ENCODE measurements at regions not wholly inside any gene's neighbourhood (a gene's known extent, or its start where the extent isn't known, plus 50 kb on each side); places are given as distances from the start of the nearest gene placed in this dataset.
A peak's percentile ranks its signal among the peaks of the same experiment; 100 is the strongest.
"Not testable (repeated sequence)": the region's sequence is repeated elsewhere in the genome, so short reads cannot be mapped to it uniquely, and the experiment has no call there.

GRCh38 chr1:112105557-112105956, 116.1 kb upstream of the KCND3 start:
- DNase-seq, result no peak

- no peak for DNase-seq
Observed at GRCh38 chr1:112110031-112110430, 120.6 kb upstream of the KCND3 start.

GRCh38 chr1:112111734-112112133, 122.3 kb upstream of the KCND3 start:
- DNase-seq, result no peak

GRCh38 chr1:112114540-112114939, 125.1 kb upstream of the KCND3 start:
- no peak for DNase-seq

GRCh38 chr1:112126598-112126997, 137.1 kb upstream of the KCND3 start:
- DNase-seq, result no peak

- not testable (repeated sequence) for DNase-seq
Observed at GRCh38 chr1:112127606-112128005, 138.1 kb upstream of the KCND3 start.

- DNase-seq, result no peak
Observed at GRCh38 chr1:112133487-112133886, 144.0 kb upstream of the KCND3 start.

GRCh38 chr1:112140743-112141142, 151.3 kb upstream of the KCND3 start:
- DNase-seq, result no peak

GRCh38 chr1:112141301-112141700, 151.8 kb upstream of the KCND3 start:
- no peak for DNase-seq

- no peak for DNase-seq
Observed at GRCh38 chr1:112141923-112142322, 152.5 kb upstream of the KCND3 start.

GRCh38 chr1:112143871-112144441, 154.5 kb upstream of the KCND3 start:
- DNase-seq, result no peak

GRCh38 chr1:112144733-112145426, 155.4 kb upstream of the KCND3 start:
- DNase-seq, result no peak

- DNase-seq, result no peak
Observed at GRCh38 chr1:112146201-112146715, 156.8 kb upstream of the KCND3 start.

- DNase-seq, result not testable (repeated sequence)
Observed at GRCh38 chr1:112160214-112160613, 170.7 kb upstream of the KCND3 start.

GRCh38 chr1:112165375-112165774, 175.9 kb upstream of the KCND3 start:
- DNase-seq, result no peak

- DNase-seq, result no peak
Observed at GRCh38 chr1:112169517-112169916, 180.0 kb upstream of the KCND3 start.

GRCh38 chr1:112172294-112172882, 182.9 kb upstream of the KCND3 start:
- DNase-seq, result peak; percentile 22 to 47 (median 30)

GRCh38 chr1:112177314-112177713, 187.8 kb upstream of the KCND3 start:
- no peak for DNase-seq

GRCh38 chr1:112188611-112189010, 199.1 kb upstream of the KCND3 start:
- DNase-seq, result no peak

GRCh38 chr1:112196008-112196588, 199.9 kb upstream of the CTTNBP2NL start:
- DNase-seq, result peak in 1 of 3 donors; percentile 9

GRCh38 chr1:112196731-112197130, 199.3 kb upstream of the CTTNBP2NL start:
- DNase-seq, result peak in 1 of 3 donors; percentile 12

GRCh38 chr1:112209493-112209892, 186.5 kb upstream of the CTTNBP2NL start:
- DNase-seq, result peak in 1 of 3 donors; percentile 11

GRCh38 chr1:112219267-112219666, 176.7 kb upstream of the CTTNBP2NL start:
- peak in 1 of 3 donors; percentile 5 for DNase-seq

GRCh38 chr1:112230232-112230631, 165.8 kb upstream of the CTTNBP2NL start:
- peak in 1 of 3 donors; percentile 13 for DNase-seq
